SK-N-SH (cell line): ENCODE measurements at regions not wholly inside any gene's neighbourhood (a gene's known extent, or its start where the extent isn't known, plus 50 kb on each side); places are given as distances from the start of the nearest gene placed in this dataset.

Experiments
- CHD2 ChIP-seq: fragments of 150-350 bp; IDR thresholded peaks from 2 replicates; pipeline ENCODE4 v1.6.1; 2018; ENCODE audit warnings: low read length; ENCODE audit not compliant: partially characterized antibody
- ELF1 ChIP-seq: IDR thresholded peaks from 2 replicates; pipeline ENCODE4 v1.4.0; 2012
- RAD21 ChIP-seq: IDR thresholded peaks from 2 replicates; pipeline ENCODE4 v1.6.1; 2012; ENCODE audit warnings: mild to moderate bottlenecking, low read length
- SIN3A ChIP-seq: IDR thresholded peaks from 2 replicates; pipeline ENCODE4 v1.6.1; 2012; ENCODE audit warnings: low read depth, mild to moderate bottlenecking, low read length, moderate library complexity, borderline replicate concordance
- TCF12 ChIP-seq: IDR thresholded peaks from 2 replicates; pipeline ENCODE4 v1.4.0; 2012
- TEAD4 ChIP-seq: IDR thresholded peaks from 2 replicates; pipeline ENCODE4 v1.4.0; 2012; ENCODE audit warnings: mild to moderate bottlenecking, borderline replicate concordance; ENCODE audit not compliant: insufficient read depth
- TF ChIP-seq, protein P1 (sequence below): fragments of 150-350 bp; IDR thresholded peaks from 2 replicates; pipeline ENCODE4 v1.6.1; 2017; ENCODE audit warnings: antibody characterized with exemption, low read length, low read depth, borderline replicate concordance
- TF ChIP-seq, protein P2 (sequence below): fragments of 150-350 bp; IDR thresholded peaks from 2 replicates; pipeline ENCODE4 v1.6.1; 2016; ENCODE audit warnings: mild to moderate bottlenecking, low read depth, low read length

DNA sequence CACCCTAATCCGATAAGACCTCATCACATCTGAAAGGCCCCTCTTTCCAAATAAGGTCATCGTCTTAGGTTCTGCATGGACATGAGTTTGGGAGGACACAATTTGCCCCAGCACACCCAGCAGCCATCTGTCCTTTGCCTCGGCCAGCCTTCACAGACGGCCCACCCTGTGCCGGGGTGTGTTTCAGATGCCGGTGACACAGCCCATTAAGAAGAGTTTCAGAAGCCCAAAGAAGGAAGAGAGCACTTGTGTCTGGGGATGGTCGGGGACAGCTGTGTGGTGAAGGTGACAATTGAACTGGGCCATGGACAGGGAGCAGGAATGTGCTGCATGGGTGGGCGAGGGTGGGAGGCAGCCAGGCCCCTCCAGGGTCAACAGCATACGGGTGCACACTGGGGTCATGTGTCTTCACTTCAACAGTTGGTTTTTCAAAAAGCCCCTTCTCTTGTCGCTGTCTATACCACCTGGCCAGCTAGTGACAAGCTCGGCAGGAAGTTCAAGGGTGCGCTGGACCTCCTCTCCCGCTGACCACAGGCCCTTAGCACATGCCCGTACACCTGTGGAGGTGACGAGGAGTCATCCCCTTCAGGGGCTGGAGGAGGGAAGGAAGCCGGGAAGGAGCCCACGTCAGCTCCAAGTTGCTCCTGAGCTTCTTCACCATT, 183.1 kb downstream of the C16orf95 start:
- TF ChIP-seq ELF1 = no peak
- TF ChIP-seq, protein P1, sequence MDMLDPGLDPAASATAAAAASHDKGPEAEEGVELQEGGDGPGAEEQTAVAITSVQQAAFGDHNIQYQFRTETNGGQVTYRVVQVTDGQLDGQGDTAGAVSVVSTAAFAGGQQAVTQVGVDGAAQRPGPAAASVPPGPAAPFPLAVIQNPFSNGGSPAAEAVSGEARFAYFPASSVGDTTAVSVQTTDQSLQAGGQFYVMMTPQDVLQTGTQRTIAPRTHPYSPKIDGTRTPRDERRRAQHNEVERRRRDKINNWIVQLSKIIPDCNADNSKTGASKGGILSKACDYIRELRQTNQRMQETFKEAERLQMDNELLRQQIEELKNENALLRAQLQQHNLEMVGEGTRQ = no peak
- TF ChIP-seq, protein P2, sequence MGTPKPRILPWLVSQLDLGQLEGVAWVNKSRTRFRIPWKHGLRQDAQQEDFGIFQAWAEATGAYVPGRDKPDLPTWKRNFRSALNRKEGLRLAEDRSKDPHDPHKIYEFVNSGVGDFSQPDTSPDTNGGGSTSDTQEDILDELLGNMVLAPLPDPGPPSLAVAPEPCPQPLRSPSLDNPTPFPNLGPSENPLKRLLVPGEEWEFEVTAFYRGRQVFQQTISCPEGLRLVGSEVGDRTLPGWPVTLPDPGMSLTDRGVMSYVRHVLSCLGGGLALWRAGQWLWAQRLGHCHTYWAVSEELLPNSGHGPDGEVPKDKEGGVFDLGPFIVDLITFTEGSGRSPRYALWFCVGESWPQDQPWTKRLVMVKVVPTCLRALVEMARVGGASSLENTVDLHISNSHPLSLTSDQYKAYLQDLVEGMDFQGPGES = no peak
- TF ChIP-seq TEAD4 = no peak
- no peak for TF ChIP-seq TCF12
- no peak for TF ChIP-seq SIN3A
- no peak for TF ChIP-seq CHD2
- no peak for TF ChIP-seq RAD21
